ENCODE measurements at regions not wholly inside any gene's neighbourhood (a gene's known extent, or its start where the extent isn't known, plus 50 kb on each side); places are given as distances from the start of the nearest gene placed in this dataset.

DNA sequence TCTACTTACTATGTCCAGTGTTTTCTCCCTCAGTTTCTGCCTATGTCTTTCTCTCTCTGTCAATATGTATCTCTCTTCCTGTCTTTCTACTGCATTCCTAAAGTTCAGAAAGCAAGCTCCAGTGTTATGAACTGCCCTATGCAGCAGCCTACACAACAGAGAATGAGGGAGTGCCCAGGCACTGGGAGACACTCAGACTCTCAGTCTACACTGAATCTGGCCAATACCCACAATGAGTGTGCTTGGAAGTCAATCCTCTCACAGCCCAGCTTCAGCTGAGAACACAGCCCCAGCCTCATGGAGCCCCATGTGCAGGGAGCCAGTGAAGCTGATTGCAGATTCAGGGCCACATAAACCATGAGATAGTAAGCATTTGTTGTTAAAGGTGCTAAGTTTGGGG lies 128.7 kb downstream of the ALG10 start:
- no peak for FAIRE-seq
- intact Hi-C loops (cut with micrococcal nuclease): no loop called here
- no peak overlapping the region for H3K9ac ChIP-seq (replicated peaks; ENCODE audit: extremely low read depth, insufficient read depth, low read length)
- H3K4me2 ChIP-seq (ENCODE audit: insufficient read depth, low read length): no peak overlapping the region
- no peaks in the 10 kb centered on the region for H3K36me3 ChIP-seq (ENCODE audit: control insufficient read depth in 2 of 2, extremely low read depth in 1 of 2, insufficient read depth in 2 of 2, low read length in 2 of 2)
- H4K20me1 ChIP-seq (replicated peaks; ENCODE audit: control insufficient read depth, extremely low read depth, insufficient read depth, low read length): no peaks in the 10 kb centered on the region
- H3K4me1 ChIP-seq (ENCODE audit: control insufficient read depth, extremely low read depth, insufficient read depth, low read length): no peaks in the 10 kb centered on the region
- CTCF ChIA-PET: no interaction called here
- no peaks in the 10 kb centered on the region for H3K27me3 ChIP-seq (ENCODE audit: control insufficient read depth in 2 of 2, insufficient read depth in 2 of 2, low read length in 2 of 2)
- no peaks in the 10 kb centered on the region for H3K79me2 ChIP-seq (ENCODE audit: control insufficient read depth, insufficient read depth, low read length)
- POLR2A ChIA-PET: no interaction called here
- H3K9me1 ChIP-seq (replicated peaks; ENCODE audit: control insufficient read depth, extremely low read depth, insufficient read depth, low read length): no peaks in the 10 kb centered on the region
- H3K27ac ChIP-seq (ENCODE audit: insufficient read depth, low read depth, low read length): no peak overlapping the region
- no TSS peak for BruUV-seq (replicated peaks)
- dilution Hi-C loops (cut with MboI; ENCODE audit: extremely low pct_ligation_motif_present, low sequenced_read_pairs): no loop called here
- no peak for DNase-seq (ENCODE audit: low read depth, low spot score)
- peaks cover 3% of the 10 kb centered on the region for H3K9me3 ChIP-seq (replicated peaks; ENCODE audit: control insufficient read depth, insufficient read depth, low read length)
- no peak overlapping the region for H2AFZ ChIP-seq (ENCODE audit: low read depth, low read length)
- no peak overlapping the region for H3K4me3 ChIP-seq (replicated peaks in 1 of 3; ENCODE audit: insufficient read depth in 1 of 3, low read depth in 1 of 3, low read length in 3 of 3)
- TF ChIP-seq POLR2AphosphoS5 (IDR thresholded peaks at IDR 0.05; ENCODE audit: insufficient read depth, low read depth, low read length) (no peak), GATA2 (IDR thresholded peaks at IDR 0.05; ENCODE audit: insufficient read depth, insufficient read length, low read depth, low read length) (no peak), EZH2 (IDR thresholded peaks at IDR 0.05; ENCODE audit: borderline replicate concordance, low read depth, low read length, severe bottlenecking) (no peak), MYC (IDR thresholded peaks at IDR 0.05; ENCODE audit: low read depth, low read length) (no peak), FOS (IDR thresholded peaks at IDR 0.05; ENCODE audit: borderline replicate concordance, insufficient read depth, low read length) (no peak), JUN (IDR thresholded peaks at IDR 0.05; ENCODE audit: borderline replicate concordance, insufficient read depth, insufficient read length, low read depth) (no peak), POLR2A (IDR thresholded peaks at IDR 0.05; ENCODE audit: low read depth, low read length) (no peak)
- TF ChIP-seq, protein P1, sequence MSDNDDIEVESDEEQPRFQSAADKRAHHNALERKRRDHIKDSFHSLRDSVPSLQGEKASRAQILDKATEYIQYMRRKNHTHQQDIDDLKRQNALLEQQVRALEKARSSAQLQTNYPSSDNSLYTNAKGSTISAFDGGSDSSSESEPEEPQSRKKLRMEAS (IDR thresholded peaks at IDR 0.05; ENCODE audit: insufficient read depth, insufficient read length): no peak
- TF ChIP-seq, protein P2, sequence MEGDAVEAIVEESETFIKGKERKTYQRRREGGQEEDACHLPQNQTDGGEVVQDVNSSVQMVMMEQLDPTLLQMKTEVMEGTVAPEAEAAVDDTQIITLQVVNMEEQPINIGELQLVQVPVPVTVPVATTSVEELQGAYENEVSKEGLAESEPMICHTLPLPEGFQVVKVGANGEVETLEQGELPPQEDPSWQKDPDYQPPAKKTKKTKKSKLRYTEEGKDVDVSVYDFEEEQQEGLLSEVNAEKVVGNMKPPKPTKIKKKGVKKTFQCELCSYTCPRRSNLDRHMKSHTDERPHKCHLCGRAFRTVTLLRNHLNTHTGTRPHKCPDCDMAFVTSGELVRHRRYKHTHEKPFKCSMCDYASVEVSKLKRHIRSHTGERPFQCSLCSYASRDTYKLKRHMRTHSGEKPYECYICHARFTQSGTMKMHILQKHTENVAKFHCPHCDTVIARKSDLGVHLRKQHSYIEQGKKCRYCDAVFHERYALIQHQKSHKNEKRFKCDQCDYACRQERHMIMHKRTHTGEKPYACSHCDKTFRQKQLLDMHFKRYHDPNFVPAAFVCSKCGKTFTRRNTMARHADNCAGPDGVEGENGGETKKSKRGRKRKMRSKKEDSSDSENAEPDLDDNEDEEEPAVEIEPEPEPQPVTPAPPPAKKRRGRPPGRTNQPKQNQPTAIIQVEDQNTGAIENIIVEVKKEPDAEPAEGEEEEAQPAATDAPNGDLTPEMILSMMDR (IDR thresholded peaks at IDR 0.05; ENCODE audit: extremely low read depth in 1 of 2, insufficient read depth in 1 of 2, low read depth in 1 of 2, low read length in 2 of 2): no peak
